ENCODE measurements at regions not wholly inside any gene's neighbourhood (a gene's known extent, or its start where the extent isn't known, plus 50 kb on each side); places are given as distances from the start of the nearest gene placed in this dataset.
A peak's percentile ranks its signal among the peaks of the same experiment; 100 is the strongest.
"Not testable (repeated sequence)": the region's sequence is repeated elsewhere in the genome, so short reads cannot be mapped to it uniquely, and the experiment has no call there.

DNA sequence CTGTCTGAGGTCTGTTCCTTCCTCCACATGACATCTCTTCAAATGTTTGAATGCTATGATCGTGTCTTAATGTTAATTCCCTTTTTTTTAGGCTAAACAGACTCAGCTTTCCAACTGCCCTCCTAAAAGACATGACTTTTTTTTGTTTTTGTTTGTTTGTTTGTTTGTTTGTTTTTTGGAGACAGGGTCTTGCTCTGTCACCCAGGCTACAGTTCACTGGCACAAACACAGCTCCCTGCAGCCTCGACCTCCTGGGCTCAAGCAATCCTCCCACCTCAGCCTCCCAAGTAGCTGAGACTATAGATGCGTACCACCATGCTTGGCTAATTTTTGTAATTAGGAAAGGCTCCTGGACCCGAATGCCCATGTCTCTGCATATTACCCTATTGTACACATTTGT is 176.5 kb downstream of the ABCA8 start:
- no peak for DNase-seq

DNA sequence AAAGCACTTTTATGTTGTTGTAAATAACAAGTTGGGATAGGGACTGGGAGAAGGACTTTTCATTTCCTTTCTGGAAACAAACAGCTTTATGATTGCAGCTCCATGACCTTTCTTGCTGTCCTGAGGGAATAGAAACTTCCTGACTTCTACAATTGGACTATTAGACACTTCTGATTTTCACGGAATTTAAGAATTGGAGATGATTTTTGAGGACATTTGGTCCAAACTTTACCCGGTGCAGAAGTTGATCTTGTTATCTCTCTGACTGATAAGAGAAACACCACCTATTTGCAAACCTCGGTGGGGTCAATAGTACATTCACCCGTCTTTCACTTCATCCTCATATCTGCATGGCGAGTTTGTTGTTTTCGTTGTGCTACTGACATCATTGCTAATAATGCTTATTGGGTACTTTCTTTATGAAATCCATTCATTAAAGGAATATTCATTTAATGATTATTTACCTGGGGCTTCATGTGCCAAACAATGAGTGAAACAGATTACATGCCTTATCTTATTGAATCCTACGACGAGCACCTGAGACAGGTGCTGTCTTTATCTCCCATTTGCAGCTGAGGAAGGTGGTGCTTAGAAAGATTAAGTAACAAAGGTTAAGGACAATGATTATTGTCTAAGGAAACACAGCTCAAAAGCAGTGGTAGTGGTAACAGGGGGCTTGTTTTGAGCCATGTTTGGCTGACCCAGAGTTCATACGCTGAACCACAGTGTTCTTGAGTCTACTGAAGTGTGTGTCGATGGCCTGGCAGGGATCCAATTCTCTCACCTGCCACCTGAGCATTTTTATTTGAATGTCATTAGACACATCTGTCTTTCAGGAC is 176.9 kb upstream of the FAM20A start:
- no peak for DNase-seq

DNA sequence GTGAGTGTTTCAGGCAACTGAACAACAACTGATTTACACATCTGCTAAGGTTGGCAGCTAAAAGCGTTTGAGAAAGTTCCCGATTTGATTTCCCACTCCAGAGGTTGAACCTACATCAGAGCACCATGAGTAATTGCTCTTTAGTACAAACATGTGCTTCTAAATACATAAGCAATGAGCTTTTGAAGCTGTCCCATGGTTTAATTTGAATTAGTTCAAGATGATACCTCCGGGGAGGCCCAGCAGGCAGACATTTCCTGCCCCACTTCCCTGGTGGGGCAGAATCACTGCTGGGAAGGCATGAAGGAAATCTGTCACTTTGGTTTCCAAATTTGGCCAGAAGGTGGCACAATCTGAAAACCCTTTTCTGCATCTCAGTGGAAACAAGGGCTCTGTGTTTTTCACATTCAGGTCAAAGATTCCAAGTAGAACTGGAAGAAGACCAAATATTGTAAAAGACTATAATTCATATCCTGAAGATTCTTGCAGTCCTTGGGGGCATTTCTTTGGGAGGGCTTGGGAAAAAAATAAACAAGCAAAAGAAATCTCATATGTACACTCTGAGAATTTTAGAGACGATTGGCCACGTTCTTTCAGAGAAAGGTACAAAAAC is 176.2 kb upstream of the FAM20A start:
- peak; percentile 29 for DNase-seq

DNA sequence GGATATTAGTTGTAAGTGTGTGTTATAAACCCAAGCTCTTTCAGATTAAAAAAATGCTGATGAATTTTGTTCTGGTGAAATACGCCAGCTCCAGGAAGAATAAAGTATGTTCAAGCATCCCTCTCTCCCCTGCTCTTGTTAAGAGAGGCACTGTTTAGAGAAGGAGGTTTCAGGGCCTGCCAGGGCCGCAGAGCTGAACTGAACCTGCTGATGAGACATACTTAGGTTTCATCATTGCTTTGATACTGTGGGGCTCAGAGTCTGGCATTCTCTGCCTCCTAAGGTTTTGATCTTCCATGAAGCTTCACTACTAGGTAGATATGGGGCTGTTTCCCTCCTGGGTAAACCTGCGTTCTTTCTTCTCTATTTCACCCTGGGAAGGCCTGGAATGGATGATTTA is 175.3 kb upstream of the FAM20A start:
- DNase-seq, result no peak

DNA sequence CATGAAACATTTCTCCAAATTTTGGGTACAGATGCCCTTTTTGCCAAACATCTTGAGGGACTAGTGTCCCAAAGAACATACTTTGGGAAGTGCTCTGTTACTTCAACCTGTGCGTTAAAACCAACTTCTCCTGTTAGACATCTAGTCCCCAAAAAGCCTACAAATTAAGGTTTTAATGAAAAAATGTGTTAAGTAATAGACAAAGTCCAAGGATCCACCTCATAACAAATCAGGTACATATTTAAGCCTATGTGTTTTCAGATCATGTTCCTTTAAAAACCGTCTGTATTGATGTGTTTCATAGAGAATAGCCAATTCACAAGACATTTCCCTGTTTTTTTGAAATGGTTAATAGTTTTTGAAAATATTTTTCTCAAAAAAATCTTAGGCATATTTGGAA is 174.8 kb upstream of the FAM20A start:
- no peak for DNase-seq

DNA sequence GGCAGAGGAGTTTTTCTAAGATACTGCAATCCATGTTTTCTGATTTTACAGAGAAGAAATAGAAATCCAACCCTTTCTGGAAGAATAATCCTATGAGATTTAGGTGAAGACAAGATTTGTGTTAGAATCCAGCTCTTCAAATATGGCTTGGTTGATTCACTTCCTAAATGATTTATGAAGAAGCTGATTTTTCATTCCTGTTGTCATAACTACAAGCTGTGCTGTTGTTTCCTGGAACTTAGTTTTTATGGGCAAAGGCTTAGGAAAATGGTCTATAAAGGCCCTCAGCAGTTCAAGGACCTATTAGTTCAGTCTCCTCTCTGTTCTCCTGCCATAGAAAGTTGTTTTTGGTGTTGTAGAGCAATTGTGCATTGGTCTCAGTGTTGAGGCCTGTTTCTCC is 174.2 kb upstream of the FAM20A start:
- DNase-seq, result no peak

DNA sequence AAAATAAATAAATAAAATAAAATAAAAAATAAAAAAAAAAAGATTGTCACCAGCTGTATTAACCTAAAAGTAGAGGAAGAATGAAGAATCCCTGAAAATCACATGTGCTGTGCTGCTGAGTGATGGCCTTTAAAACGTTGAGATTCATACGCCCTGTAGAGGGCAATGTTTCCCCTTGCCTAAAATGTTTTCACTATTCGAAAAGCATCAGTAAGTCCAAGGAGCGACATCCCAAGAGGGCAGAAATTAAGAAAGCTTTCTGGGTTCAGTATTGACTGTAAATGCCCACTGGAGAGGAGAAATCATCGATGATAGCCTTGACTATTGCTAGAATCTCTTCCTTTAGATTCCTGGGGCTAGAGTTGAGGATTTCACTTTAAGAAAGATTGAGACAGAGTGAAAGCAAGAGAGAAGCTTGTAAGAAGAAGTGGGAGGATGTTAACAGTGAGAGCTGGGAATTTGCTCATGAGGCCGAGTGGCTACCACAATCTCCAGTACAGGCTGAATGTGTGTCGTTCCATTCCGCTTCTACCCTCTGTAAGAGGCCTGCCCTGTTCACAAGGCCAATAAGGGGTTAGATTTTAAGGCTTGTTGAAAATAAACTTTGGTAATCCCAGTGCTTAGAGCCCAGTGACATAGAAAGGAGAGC is 170.8 kb upstream of the FAM20A start:
- peak; percentile 18 for DNase-seq

DNA sequence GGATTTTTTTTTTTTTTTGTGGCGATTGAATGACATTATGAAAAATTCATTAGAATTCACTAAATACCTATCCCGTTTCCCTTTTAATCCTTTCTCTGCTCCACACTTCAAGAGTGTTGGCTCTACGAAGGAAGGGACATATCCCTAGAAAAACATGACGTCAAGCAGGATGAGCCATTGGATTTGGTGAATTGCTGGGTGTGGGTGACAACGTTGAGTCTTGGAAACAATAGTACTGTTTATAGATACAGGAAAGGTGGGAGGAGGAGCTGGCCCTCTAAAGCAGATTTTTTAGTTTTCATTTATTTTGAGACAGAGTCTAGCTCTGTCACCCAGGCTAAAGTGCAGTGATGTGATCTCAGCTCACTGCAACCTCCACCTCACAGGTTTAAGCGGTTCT is 167.6 kb upstream of the FAM20A start:
- DNase-seq, result no peak

DNA sequence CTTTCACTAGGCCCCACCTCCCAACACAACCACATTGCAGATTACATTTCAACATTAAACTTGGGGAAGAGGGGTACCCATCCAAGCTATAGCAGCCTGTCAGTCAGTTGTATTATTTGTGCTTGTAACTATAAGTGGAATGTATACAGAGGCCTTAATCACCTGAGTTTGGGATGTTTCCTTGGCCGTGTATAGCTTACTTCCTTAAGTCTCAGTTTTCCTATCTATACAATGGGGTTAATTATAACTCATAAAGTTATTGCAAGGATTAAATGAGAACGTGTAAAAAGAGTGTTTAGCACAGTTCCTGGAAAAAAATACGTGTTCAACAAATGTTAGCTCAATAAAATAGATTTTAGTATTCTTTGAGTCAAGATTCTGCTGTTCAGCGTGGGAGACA is 165.5 kb upstream of the FAM20A start:
- no peak for DNase-seq

DNA sequence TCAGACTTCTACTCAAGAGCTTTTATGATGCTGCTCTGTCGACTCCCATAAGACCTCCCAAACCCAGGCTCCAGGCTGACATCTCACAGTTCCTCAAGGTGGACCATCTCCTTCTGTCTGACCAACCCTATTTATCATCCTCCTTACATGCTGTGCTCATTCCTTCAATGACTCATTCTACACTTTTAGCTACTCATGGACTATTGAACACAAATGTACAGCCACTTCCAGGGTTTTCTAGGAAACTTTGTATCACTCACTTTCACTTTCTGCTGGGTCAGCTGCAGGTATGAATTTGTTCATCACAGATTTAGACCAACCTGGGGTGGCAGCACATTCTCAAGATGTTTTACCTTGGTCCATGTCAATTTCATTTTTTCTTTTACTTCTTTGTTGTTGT is 162.4 kb upstream of the FAM20A start:
- DNase-seq, result no peak

DNA sequence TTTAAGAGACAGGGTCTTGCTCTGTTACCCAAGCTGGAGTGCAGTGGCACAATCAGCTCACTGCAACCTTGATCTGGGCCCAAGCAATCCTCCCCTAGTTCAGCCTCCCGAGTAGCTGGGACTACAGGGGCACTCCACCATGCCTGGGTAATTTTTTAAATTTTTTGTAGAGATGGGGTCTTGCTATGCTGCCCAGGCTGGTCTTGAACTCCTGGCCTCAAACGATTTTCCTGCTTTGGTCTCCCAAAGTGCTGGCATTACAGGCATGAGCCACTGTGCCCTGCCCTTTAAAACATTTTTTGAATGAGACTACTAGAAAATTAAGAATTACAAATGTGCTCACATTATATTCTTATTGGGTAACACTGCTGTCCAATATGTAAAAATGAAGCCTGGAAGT is 161.7 kb upstream of the FAM20A start:
- DNase-seq, result no peak

DNA sequence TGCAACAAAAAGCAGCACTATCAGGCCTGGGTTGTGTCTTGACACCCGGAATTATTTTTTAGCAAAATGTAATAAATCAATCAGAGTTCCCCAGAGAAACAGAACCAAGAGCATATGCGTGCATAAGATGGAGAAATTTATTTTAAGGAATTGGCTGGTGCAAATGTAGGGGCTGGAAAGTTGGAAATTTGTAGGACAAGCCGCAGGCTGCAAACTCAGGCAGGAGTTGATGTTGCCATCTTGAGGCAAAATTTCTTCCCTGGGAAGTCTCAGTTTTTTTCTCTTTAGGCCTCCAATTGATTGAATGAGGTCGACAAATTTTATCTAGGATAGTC is 158.9 kb upstream of the FAM20A start:
- DNase-seq, result no peak

DNA sequence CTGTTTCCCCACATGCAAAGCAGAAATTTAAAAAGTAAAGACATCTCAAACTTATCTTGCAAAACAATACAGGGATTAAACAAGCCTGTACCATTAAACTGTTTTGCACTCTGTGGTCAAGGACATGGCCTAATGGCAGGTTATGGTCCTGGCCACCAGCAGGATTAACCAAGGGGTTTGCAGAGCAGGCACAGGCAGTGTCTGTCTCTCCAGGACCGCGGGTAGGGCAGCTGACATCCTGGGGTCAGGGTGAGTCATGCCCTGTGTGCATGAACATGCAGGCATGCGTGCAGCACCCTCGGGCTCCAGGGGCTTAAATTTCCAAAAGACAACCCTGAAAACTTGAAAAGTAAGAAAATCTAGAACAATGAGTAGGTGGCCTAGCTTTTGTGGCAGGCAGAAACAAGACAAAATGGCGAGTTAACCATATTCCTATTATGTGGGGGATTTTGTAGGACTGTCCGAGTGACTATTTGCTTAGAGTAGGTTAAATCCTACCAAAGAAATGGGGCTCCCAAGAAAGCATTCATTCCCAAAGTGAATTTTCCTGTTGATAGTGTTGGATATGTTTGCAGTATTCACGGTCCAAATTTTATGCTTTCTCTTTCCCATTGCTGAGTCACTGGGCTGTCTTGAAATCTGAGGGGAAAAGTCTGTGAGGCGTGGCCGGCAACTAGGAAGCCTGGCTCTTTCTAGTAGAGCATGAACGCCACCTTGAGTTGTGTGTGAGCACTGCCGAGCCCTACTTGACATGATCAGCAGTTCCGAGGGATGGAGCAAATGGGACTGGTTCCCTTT is 158.4 kb upstream of the FAM20A start:
- DNase-seq, result peak; percentile 18

DNA sequence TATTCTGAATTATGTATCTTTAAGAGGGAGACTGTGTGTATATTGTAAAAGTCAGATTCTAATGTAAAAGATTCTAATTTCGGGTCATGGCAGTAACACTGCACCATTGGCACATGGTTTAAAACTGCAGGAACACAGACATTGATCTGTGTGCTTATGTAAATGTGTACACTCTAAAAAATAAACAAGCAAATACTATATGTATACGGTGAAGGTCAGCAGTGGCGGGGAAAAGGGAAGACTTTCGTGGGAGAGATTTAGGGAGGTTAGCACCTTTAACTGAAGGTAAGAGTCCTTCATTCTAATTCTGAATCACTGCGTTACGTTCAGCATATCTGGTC is 157.8 kb upstream of the FAM20A start:
- no peak for DNase-seq

DNA sequence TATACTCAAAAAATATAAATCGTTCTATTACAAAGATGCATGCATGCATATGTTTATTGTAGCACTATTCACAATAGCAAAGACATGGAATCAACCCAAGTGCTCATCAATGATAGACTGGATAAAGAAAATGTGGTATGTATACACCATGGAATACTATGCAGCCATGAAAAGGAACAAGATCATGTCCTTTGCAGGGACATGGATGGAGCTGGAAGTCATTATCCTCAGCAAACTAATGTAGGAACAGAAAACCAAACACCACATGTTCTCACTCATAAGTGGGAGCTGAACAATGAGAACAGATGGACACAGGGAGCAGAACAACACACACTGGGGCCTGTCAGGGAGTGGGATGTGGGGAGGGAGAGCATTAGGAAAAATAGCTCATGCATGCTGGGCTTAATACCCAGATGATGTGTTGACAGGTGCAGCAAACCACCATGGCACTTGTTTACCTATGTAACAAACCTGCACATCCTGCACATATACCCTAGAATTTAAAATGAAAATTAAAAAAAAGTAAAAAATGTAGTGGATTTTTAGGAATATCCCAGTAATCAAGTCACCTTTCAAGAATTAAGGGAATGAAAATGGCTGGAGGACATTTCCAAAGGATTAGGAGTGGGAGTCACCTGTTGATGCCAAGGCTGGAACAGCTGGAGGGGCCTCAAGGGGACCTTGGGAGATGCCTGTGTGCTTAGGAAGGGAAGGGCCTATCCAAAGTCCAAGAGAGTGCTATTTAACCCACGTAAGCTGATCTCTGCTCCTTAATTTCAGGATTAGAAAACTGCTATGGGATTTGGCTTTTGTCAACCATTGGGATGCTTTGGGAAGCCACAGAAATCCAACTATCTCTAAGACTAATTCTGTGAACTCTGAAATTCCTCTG is 156.9 kb upstream of the FAM20A start:
- not testable (repeated sequence) for DNase-seq

DNA sequence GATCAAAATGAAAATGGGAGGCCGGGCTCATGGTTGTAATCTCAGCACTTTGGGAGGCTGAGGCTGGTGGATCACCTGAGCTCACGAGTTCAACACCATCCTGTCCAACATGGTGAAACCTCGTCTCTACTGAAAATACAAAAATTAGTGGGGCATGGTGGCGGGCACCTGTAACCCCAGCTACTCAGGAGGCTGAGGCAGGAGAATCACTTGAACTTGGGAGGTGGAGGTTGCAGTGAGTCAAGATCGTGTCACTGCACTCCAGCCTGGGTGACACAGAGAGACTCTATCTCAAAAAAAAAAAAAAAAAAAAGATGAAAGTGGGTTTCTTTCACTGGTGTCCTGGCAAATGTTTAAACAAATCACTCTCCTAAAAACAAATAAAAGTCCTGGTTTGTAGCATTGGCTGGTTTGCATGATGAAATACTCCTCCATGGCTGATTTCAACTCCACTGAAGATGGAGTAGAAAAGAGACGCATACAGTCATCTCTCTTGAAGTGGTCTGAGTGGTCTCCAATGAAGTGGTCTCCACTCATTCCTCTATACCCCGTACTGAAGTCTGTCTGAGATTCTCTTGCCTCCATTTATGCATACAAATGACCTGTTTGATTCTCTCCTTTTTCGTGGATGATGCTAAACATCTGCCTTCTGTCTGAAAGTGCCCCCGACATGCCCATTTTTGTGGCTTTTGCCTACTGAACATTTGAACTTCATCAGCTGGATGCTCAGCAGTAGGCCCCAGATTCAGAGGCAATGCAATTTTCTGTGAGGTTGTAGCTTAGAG is 153.0 kb upstream of the FAM20A start:
- DNase-seq, result no peak

DNA sequence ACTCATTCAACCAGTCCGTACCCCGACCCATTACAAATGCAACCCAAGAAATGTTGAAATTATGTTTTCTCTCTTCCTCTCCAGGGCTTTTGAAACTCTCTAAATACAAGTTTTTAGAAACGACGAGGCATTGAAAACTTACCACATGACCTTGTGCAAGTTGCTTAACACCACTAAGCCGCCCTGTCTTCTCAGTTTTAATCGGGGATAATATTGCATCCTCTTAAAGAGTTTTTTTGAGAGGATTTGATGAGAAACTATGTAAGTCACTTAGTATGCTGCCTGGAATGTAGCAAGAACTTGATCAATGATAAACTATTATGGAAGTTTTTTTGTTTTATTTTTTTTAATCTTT is 149.0 kb upstream of the FAM20A start:
- no peak for DNase-seq

DNA sequence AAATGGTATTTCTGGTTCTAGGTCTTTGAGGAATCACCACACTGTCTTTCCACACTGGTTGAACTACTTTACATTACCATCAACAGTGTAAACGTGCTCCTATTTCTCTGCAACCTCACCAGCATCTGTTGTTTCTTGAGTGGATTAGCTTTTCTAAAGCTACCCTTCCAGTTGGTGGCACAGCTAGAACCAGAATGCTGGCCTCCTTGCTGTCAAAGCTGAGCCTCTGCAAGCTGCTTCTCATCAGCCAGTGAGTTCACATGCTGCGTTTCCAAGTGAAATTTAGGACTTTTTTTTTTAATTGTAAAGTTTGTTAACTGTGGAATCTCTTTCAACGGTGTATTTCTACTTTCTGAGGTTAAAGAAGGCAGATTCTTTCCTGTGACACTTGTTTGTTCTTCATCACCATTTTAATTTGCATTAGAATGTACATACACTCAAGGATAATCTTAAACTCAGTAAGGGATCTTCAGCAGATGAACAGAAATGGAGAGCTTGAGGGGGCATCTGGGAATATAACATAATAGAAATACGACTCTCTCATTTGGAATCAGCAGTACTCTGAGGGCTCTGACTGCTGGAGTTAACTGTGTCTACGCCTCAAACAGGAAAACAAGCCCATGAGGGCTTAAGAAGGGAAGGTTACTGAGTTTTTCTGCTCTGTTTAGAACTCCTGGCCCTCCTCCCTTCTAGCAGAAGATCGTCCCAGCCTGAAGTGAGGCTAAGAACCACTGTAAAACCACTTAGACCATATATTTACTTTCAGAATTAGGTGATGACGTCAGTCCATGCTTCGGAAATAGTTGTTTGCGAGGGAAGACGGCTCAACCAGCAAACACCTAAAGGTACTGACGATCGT is 148.4 kb upstream of the FAM20A start:
- DNase-seq, result no peak

DNA sequence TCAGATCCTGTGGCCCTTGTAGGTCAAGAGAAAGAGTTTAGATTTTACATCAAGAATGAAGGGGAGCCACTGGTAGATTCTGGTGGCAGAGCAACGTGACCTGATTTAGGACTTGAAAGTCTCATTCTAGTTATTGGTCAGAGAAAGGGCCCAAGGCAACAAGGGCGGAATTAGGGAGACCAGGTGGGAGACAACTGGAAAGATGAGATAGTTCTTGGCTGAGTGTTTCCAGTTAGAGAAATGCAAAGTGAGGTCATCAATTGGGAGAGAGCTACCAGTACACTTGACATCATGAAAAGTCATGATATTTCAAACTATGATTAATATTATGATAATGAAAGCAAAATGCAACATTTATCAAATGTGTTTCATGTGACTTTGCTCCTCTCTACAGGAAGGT is 147.2 kb upstream of the FAM20A start:
- no peak for DNase-seq

DNA sequence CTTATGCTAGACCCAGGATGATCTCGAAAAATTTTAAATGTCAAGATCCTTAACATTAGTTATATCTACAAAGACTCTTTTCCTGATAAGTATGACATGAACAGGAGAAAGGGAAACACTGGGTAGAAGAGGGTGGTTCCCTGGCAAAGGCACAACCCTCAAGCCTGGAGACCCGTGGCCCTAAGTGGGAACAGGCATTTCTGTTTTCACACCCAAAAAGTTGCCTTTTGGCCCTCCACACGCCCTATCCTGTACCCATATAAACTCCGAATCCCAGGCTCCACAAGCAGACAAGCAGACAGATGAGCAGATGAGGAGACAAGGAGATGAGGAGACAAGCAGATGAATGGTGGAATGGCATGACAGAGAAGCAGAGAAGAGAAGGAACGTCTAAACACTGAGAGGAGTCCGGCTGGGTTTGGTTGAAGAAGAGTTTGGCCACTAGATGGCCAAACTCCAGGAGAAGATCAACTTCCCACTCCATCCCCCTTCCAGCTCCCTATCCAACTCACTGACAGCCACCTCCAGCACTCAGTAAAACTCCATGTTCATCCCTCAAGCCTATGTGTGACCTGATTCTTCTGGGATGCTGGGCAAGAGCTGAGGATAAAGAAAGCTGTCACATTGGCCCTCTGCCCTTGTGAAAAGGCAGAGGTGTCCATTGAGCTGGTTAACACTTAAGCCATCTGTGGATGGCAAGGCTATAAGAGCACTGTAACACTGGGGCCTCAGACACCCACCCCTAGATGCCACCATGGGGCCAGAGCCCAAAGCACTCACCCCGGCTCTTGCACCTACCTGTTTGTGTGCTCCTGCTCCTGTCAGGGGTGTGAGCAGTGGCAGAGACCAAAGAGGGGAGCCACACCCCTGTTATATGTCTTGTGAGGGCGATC is 139.6 kb upstream of the FAM20A start:
- no peak for DNase-seq

Data from CD4-positive, alpha-beta T cell treated with Interleukin-4 for 4 hours (primary cell).